OCI-LY1 (cell line): ENCODE measurements at regions not wholly inside any gene's neighbourhood (a gene's known extent, or its start where the extent isn't known, plus 50 kb on each side); places are given as distances from the start of the nearest gene placed in this dataset.

Experiments
- H2AFZ ChIP-seq: fragments of 200-600 bp; sonication (generic), shearing (Covaris generic); 2 replicates; pipeline ENCODE4 v1.6.0; 2014; ENCODE audit warnings: antibody characterized with exemption, mild to moderate bottlenecking, low read length
- H3F3A ChIP-seq: fragments of 200-600 bp; sonication (generic), shearing (Covaris generic); 2 replicates; pipeline ENCODE4 v1.6.0; 2014; ENCODE audit warnings: mild to moderate bottlenecking, antibody characterized with exemption, low read length, moderate library complexity; ENCODE audit not compliant: insufficient read depth
- H3K27ac ChIP-seq: fragments of 200-600 bp; sonication (generic); 2 replicates; pipeline ENCODE4 v1.5.1; 2014; ENCODE audit warnings: low read length, mixed run types, mild to moderate bottlenecking, low read depth; ENCODE audit not compliant: poor library complexity, severe bottlenecking
- H3K27me3 ChIP-seq: fragments of 200-600 bp; sonication (generic); 2 replicates; pipeline ENCODE4 v1.6.0; 2014; ENCODE audit warnings: antibody characterized with exemption, mild to moderate bottlenecking, low read length, moderate library complexity; ENCODE audit not compliant: insufficient read depth
- H3K36me3 ChIP-seq: fragments of 200-600 bp; sonication (generic); 2 replicates; pipeline ENCODE4 v1.6.1; 2014; ENCODE audit warnings: mild to moderate bottlenecking, antibody characterized with exemption, low read length, moderate library complexity, mixed read lengths; ENCODE audit not compliant: insufficient read depth
- H3K4me1 ChIP-seq: fragments of 200-600 bp; sonication (generic); 2 replicates; pipeline ENCODE4 v1.5.1; 2014; ENCODE audit warnings: mild to moderate bottlenecking, low read length, moderate library complexity; ENCODE audit not compliant: insufficient read depth, severe bottlenecking
- H3K4me2 ChIP-seq: fragments of 200-600 bp; sonication (generic), shearing (Covaris generic); 2 replicates; pipeline ENCODE4 v1.6.1; 2014; ENCODE audit warnings: low read length
- H3K4me3 ChIP-seq: fragments of 200-600 bp; sonication (generic); 2 replicates; pipeline ENCODE4 v1.5.1; 2014; ENCODE audit warnings: low read length, low read depth, mild to moderate bottlenecking, mixed read lengths; ENCODE audit not compliant: poor library complexity, severe bottlenecking
- H3K79me2 ChIP-seq: fragments of 200-600 bp; shearing (Covaris generic); 2 replicates; pipeline ENCODE4 v1.6.1; 2016; ENCODE audit warnings: mixed run types, low read length, mixed read lengths; ENCODE audit not compliant: insufficient read depth
- H3K9ac ChIP-seq: fragments of 200-600 bp; sonication (generic), shearing (Covaris generic); 2 replicates; pipeline ENCODE4 v1.6.1; 2014; ENCODE audit warnings: mild to moderate bottlenecking, low read length, mixed read lengths
- H3K9me2 ChIP-seq: fragments of 200-600 bp; sonication (generic), shearing (Covaris generic); 2 replicates; pipeline ENCODE4 v1.6.1; 2014; ENCODE audit warnings: low read depth, mild to moderate bottlenecking, low read length, mixed read lengths
- H3K9me3 ChIP-seq: fragments of 200-600 bp; shearing (Covaris generic); 2 replicates; pipeline ENCODE4 v1.6.1; 2014; ENCODE audit warnings: low read length, mixed read lengths
- H4K20me1 ChIP-seq: fragments of 200-600 bp; sonication (generic), shearing (Covaris generic); 2 replicates; pipeline ENCODE4 v1.6.0; 2016; ENCODE audit warnings: mild to moderate bottlenecking, low read length; ENCODE audit not compliant: insufficient read depth
- EZH2 ChIP-seq: fragments of 200-600 bp; sonication (generic), shearing (Covaris generic); IDR thresholded peaks from 2 replicates; pipeline ENCODE4 v1.8.0; 2017; ENCODE audit warnings: borderline replicate concordance, mixed run types, mild to moderate bottlenecking, antibody characterized with exemption, low read length, moderate library complexity, mixed read lengths
- TF ChIP-seq, protein P1 (sequence below): fragments of 200-600 bp; sonication (generic), shearing (Covaris generic); IDR thresholded peaks from 2 replicates; pipeline ENCODE4 v1.5.1; 2017; ENCODE audit warnings: mild to moderate bottlenecking, antibody characterized with exemption, low read length, moderate library complexity, mixed read lengths

DNA sequence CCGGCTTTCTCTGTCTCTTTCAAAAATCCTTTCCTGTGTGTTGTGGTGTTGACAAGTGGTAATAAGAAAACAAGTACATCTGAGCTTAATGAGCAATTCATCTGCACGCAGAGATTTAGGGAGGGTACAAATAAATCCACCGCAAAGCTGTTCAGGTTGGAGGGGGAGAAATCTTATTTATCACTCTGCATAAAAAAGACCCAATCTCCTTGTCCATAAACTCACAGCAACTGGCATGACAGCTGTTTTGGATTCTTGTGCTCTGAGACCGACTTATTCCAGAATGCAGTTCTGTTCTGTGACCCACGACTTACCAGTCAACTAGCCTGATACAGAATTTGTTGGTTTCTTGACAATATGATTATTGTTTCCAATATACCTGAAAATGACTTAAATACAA lies 380.1 kb downstream of the SOX11 start:
- no peak for TF ChIP-seq EZH2
- TF ChIP-seq, protein P1, sequence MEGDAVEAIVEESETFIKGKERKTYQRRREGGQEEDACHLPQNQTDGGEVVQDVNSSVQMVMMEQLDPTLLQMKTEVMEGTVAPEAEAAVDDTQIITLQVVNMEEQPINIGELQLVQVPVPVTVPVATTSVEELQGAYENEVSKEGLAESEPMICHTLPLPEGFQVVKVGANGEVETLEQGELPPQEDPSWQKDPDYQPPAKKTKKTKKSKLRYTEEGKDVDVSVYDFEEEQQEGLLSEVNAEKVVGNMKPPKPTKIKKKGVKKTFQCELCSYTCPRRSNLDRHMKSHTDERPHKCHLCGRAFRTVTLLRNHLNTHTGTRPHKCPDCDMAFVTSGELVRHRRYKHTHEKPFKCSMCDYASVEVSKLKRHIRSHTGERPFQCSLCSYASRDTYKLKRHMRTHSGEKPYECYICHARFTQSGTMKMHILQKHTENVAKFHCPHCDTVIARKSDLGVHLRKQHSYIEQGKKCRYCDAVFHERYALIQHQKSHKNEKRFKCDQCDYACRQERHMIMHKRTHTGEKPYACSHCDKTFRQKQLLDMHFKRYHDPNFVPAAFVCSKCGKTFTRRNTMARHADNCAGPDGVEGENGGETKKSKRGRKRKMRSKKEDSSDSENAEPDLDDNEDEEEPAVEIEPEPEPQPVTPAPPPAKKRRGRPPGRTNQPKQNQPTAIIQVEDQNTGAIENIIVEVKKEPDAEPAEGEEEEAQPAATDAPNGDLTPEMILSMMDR: no peak
- no peaks in the 10 kb centered on the region for H3K9me2 ChIP-seq
- H3K27ac ChIP-seq: peak overlapping the region; percentile 95

DNA sequence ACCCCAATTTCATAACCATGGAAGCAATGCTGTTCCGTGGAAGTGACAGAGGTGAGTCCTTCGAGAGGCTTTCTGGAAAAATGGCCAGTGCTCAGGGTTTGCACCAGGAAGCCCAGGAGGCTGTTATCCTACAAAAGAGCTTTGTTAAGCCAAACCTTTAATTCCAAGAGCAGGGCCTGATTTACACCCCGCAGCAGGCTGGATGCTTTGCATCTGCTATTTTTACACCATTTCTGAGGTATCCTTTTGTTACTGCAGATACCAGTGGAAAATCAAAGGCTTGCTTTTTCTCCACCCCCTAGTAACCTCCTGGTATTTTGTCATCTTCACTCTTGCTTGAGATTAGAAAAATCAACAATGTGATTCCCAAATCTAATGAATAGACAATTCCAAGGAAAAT lies 380.6 kb downstream of the SOX11 start:
- Histone ChIP-seq H2AFZ (no peak overlapping the region), H4K20me1 (no peaks in the 10 kb centered on the region), H3K4me1 (peaks cover 99% of the 10 kb centered on the region), H3K27ac (peak overlapping the region; percentile 95), H3K9me2 (no peaks in the 10 kb centered on the region), H3K36me3 (no peaks in the 10 kb centered on the region), H3F3A (no peaks in the 10 kb centered on the region), H3K4me3 (no peak overlapping the region), H3K9me3 (no peaks in the 10 kb centered on the region), H3K9ac (peak overlapping the region; percentile 55; the same call in 1 of the 2 replicates), H3K27me3 (no peaks in the 10 kb centered on the region), H3K79me2 (no peaks in the 10 kb centered on the region), H3K4me2 (peak overlapping the region; percentile 47)
- TF ChIP-seq EZH2: no peak
- TF ChIP-seq, protein P1: no peak

More for the DNA sequence above, 380.1 kb downstream of the SOX11 start:
- no peaks in the 10 kb centered on the region for H3K79me2 ChIP-seq
- no peak overlapping the region for H3K4me3 ChIP-seq
- no peaks in the 10 kb centered on the region for H3F3A ChIP-seq
- peak overlapping the region; percentile 22; the same call in 1 of the 2 replicates for H3K9ac ChIP-seq
- peaks cover 99% of the 10 kb centered on the region for H3K4me1 ChIP-seq
- peak overlapping the region; percentile 10; the same call in 1 of the 2 replicates for H3K4me2 ChIP-seq
- no peak overlapping the region for H2AFZ ChIP-seq
- H4K20me1 ChIP-seq: no peaks in the 10 kb centered on the region
- H3K27me3 ChIP-seq: no peaks in the 10 kb centered on the region
- no peaks in the 10 kb centered on the region for H3K9me3 ChIP-seq
- H3K36me3 ChIP-seq: no peaks in the 10 kb centered on the region

DNA sequence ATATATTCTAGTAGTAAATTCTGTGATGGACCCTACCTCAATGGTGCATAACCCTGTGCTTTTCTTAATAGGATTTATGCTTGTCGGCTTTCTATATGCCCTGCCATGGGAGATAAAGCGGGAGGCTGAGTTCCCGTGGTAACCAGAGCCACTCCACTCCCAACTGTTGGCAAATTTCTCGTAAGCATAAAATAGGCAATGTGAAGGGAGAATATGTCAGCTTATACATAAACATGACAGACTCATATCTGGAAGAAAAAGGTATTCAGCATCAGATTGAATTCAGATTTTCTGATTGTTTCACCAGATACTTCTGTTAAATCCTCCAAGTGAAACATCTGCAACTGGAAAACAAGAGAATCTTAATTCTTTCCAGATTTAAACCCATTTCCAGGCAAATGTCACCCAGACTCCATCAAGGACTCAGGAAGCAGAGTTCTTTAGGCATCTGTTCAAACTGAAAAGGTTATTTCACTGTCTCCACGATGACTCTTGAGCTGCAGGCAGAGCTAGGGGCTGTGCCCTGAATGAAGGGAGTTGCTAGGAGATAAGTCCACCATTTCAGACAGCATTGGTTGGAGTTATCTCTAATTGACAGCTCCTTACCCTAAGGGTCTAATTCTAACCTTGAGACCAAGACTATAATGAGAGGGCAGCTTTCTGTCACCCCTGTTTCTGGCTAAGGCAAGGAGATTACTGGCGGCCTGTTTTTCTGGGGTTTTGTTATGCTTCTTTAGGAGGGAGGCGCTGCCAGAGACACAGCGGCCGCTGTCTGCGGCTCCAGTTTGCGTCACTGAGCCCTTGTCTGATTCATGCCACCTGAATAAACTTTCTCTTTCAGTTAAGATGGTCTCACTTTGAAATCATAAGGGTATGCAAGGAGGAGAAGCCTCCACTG lies 381.3 kb downstream of the SOX11 start:
- Histone ChIP-seq H3K36me3 (no peaks in the 10 kb centered on the region), H3K4me3 (no peak overlapping the region), H3K9me2 (no peaks in the 10 kb centered on the region), H3K79me2 (no peaks in the 10 kb centered on the region), H3K27ac (peak overlapping the region; percentile 95), H3K27me3 (no peaks in the 10 kb centered on the region), H3K4me2 (peak overlapping the region; percentile 47), H3K4me1 (peaks cover 99% of the 10 kb centered on the region), H3K9me3 (no peaks in the 10 kb centered on the region), H3F3A (no peaks in the 10 kb centered on the region), H4K20me1 (no peaks in the 10 kb centered on the region), H3K9ac (peak overlapping the region; percentile 55; the same call in 1 of the 2 replicates), H2AFZ (no peak overlapping the region)
- TF ChIP-seq, protein P1: no peak
- no peak for TF ChIP-seq EZH2
